RWPE2 (cell line): ENCODE measurements at regions not wholly inside any gene's neighbourhood (a gene's known extent, or its start where the extent isn't known, plus 50 kb on each side); places are given as distances from the start of the nearest gene placed in this dataset.
A peak's percentile ranks its signal among the peaks of the same experiment; 100 is the strongest.

Experiments
- ATAC-seq: fragments of 200-7000 bp; cut with Tn5 transposase; 3 replicates; pipeline ENCODE4 v1.9.1; 2021; ENCODE audit warnings: low read depth
- DNase-seq: peaks from one replicate; pipeline ENCODE4 v3.0.0-alpha.2; 2020; ENCODE audit warnings: low spot score
- H3K27ac ChIP-seq: fragments of 450-650 bp; 2 replicates; pipeline ENCODE4 v1.5.1; 2017; ENCODE audit warnings: mild to moderate bottlenecking; ENCODE audit not compliant: poor library complexity, severe bottlenecking
- H3K27me3 ChIP-seq: fragments of 250-450 bp; sonication (Bioruptor Pico); 2 replicates; pipeline ENCODE4 v1.5.1; 2021; ENCODE audit warnings: mild to moderate bottlenecking, moderate library complexity; ENCODE audit not compliant: insufficient read depth, poor library complexity, severe bottlenecking
- H3K36me3 ChIP-seq: fragments of 250-450 bp; sonication (Bioruptor Pico); 2 replicates; pipeline ENCODE4 v1.5.1; 2020; ENCODE audit warnings: low read depth, mild to moderate bottlenecking, moderate library complexity
- H3K4me1 ChIP-seq: fragments of 250-450 bp; sonication (Bioruptor Pico); 2 replicates; pipeline ENCODE4 v1.5.1; 2021; ENCODE audit warnings: mild to moderate bottlenecking, moderate library complexity; ENCODE audit not compliant: insufficient read depth, poor library complexity, severe bottlenecking
- H3K4me3 ChIP-seq: fragments of 250-450 bp; sonication (Bioruptor Pico); 2 replicates; pipeline ENCODE4 v1.5.1; 2021; ENCODE audit warnings: mild to moderate bottlenecking, moderate library complexity; ENCODE audit not compliant: severe bottlenecking
- H3K9me3 ChIP-seq: fragments of 250-450 bp; sonication (Bioruptor Pico); 2 replicates; pipeline ENCODE4 v1.5.1; 2021; ENCODE audit warnings: mild to moderate bottlenecking, moderate library complexity; ENCODE audit not compliant: severe bottlenecking
- TF ChIP-seq, protein P1 (sequence below): fragments of 450-650 bp; IDR thresholded peaks from one replicate; pipeline ENCODE4 v1.5.1; 2017; ENCODE audit warnings: mild to moderate bottlenecking, moderate library complexity; ENCODE audit not compliant: poor library complexity, severe bottlenecking

DNA sequence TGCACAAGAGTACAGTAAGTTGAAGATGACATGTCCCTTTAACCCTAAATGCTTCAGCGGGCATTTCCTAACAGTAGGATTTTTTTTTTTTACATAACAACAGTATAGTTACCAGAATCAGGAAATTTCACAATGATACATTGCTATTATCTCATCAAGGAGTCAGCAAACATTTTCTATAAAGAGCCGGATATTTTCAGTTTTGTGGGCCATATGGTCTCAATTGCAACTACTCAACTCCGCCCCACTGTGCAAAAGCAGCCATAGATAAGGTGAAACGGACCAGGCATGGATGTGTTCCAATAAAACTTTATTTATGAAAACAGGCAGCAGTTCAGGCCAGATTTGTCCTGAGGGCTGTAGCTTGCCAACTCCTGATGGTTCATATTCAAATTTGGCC, 130.6 kb downstream of the SMAD6 start:
- peak; percentile 43 for DNase-seq
- H3K9me3 ChIP-seq: no peaks in the 10 kb centered on the region
- ATAC-seq: peak; percentile 13; the same call in 2 of the 3 replicates
- no peaks in the 10 kb centered on the region for H3K27me3 ChIP-seq
- TF ChIP-seq, protein P1, sequence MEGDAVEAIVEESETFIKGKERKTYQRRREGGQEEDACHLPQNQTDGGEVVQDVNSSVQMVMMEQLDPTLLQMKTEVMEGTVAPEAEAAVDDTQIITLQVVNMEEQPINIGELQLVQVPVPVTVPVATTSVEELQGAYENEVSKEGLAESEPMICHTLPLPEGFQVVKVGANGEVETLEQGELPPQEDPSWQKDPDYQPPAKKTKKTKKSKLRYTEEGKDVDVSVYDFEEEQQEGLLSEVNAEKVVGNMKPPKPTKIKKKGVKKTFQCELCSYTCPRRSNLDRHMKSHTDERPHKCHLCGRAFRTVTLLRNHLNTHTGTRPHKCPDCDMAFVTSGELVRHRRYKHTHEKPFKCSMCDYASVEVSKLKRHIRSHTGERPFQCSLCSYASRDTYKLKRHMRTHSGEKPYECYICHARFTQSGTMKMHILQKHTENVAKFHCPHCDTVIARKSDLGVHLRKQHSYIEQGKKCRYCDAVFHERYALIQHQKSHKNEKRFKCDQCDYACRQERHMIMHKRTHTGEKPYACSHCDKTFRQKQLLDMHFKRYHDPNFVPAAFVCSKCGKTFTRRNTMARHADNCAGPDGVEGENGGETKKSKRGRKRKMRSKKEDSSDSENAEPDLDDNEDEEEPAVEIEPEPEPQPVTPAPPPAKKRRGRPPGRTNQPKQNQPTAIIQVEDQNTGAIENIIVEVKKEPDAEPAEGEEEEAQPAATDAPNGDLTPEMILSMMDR: no peak
- H3K36me3 ChIP-seq: no peaks in the 10 kb centered on the region
- peak overlapping the region; percentile 30 for H3K27ac ChIP-seq
- H3K4me1 ChIP-seq: peaks cover 20% of the 10 kb centered on the region
- no peak overlapping the region for H3K4me3 ChIP-seq

DNA sequence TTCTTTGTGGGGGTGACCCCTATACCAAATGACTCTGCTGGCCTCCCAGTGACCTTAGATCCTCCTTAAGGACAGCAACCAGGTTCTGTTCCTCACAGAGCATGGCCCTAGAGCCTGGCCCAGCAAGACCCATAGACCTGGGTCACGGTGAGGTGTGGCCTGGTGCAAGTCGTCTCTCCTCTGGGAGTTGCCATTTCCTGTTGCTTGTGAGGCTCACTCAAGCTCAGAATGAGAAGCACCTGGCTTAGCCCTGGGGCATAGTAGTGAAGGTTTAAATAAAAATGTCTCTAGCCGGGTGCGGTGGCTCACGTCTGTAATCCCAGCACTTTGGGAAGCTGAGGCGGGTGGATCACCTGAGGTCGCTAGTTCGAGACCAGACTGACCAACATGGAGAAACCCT, 131.3 kb downstream of the SMAD6 start:
- Histone ChIP-seq H3K4me1 (peaks cover 20% of the 10 kb centered on the region), H3K27ac (peak overlapping the region; percentile 30), H3K4me3 (no peak overlapping the region), H3K9me3 (no peaks in the 10 kb centered on the region), H3K27me3 (no peaks in the 10 kb centered on the region), H3K36me3 (no peaks in the 10 kb centered on the region)
- peak; percentile 34 for DNase-seq
- TF ChIP-seq, protein P1: no peak
- no peak for ATAC-seq

DNA sequence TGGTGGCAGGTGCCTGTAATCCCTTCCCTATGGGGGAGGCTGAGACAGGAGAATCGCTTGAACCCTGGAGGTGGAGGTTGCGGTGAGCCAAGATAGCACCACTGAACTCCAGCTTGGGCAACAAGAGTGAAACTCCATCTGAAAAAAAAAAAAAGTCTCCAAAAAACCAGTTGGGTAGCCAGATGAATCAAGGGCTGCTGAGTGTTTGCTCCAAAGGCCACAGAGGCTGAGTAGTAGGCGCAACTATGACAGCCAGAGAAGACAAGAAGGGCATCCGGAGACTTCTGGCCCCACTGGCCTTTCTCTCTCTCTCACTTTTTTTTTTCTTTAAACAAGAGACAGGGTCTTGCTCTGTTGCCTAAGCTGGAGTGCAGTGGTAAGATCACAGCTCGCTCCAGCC, 131.8 kb downstream of the SMAD6 start:
- no peaks in the 10 kb centered on the region for H3K27me3 ChIP-seq
- no peaks in the 10 kb centered on the region for H3K9me3 ChIP-seq
- DNase-seq: peak; percentile 7
- no peak for ATAC-seq
- TF ChIP-seq, protein P1: no peak
- H3K36me3 ChIP-seq: no peaks in the 10 kb centered on the region
- peaks cover 20% of the 10 kb centered on the region for H3K4me1 ChIP-seq
- H3K27ac ChIP-seq: no peak overlapping the region
- no peak overlapping the region for H3K4me3 ChIP-seq

DNA sequence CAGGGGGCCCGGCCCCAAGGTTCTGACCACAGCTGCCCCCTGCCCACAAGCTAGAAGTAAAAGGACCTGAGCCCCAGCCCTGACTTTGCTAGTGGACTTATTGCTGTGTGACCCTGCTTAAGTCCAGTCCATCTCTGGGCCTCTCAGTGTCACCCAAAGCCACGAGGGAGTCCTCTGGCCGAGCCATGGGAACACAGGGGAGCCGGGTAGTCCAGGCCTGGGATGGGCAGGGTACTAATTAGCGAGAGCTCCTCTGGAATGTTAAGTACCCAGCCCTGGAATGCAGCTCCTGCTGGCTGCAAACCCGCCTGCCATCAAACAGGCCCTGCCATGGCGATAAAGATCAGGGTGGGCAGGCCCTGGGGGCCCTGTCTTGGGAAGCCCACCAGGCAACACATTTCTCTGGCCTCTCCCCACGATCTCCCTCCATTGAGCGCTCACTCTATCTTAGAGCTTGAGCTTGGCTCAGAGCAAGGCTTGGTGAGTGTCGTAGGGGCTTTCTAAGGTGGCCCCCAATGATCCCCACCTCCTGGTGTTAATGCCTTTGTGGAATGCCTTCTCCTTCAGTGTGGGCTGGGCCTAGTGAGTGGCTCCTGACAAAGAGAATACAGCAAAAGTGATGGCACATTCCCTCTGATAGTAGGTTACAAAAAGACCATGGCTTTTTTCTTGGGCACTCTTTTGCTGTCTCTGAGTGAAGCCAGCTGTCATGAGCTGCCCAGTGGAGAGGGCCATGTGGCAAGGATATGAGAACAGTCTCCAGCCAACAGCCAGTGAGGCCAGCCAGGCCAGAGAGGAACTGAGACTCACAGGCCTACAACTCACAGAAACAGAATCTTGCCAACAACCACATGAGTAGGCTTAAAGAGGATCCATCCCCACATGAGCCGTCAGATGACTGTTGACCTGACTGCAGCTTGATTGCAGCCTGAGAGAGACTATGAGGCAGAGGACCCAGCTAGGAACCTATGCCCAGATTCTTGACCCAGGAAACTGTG, 133.1 kb downstream of the SMAD6 start:
- DNase-seq: peak; percentile 57
- ATAC-seq: no peak
- Histone ChIP-seq H3K4me3 (no peak overlapping the region), H3K36me3 (no peaks in the 10 kb centered on the region), H3K27ac (no peak overlapping the region), H3K4me1 (peaks cover 17% of the 10 kb centered on the region), H3K9me3 (no peaks in the 10 kb centered on the region), H3K27me3 (no peaks in the 10 kb centered on the region)
- TF ChIP-seq, protein P1: no peak
